Stomach (tissue), 4 donors: ENCODE measurements at regions not wholly inside any gene's neighbourhood (a gene's known extent, or its start where the extent isn't known, plus 50 kb on each side); places are given as distances from the start of the nearest gene placed in this dataset.

Experiments
- CTCF ChIP-seq, 7 experiments: fragments of 450-650 bp in 4 of 7; fragments of 200-600 bp in 3 of 7; sonication (generic) in 3 of 7; IDR thresholded peaks; one replicate each; pipeline ENCODE4 v1.5.1; 2016 to 2019; ENCODE audit warnings: antibody characterized with exemption in 7 of 7, control low read depth in 2 of 7, mild to moderate bottlenecking in 1 of 7
- EP300 ChIP-seq: sonication (generic); formaldehyde crosslinking; IDR thresholded peaks from one replicate; pipeline ENCODE4 v1.6.1; 2017; ENCODE audit warnings: antibody characterized with exemption
- POLR2A ChIP-seq, 4 donors: fragments of 450-650 bp; IDR thresholded peaks; one replicate each; pipeline ENCODE4 v1.6.1; 2016; ENCODE audit warnings: antibody characterized with exemption in 4 of 4, control low read depth in 2 of 4, mild to moderate bottlenecking in 1 of 4, moderate library complexity in 1 of 4
- POLR2AphosphoS5 ChIP-seq, 3 donors: sonication (generic); formaldehyde crosslinking; IDR thresholded peaks; one replicate each; pipeline ENCODE4 v1.6.1; 2016; ENCODE audit warnings: antibody characterized with exemption in 3 of 3

GRCh38 chr2:82527124-82527523 is 1932.0 kb downstream of the SUCLG1 start:
- TF ChIP-seq CTCF (IDR thresholded peaks at IDR 0.05) (no peak), POLR2A (IDR thresholded peaks at IDR 0.05) (no peak), EP300 (no peak), POLR2AphosphoS5 (IDR thresholded peaks at IDR 0.05) (no peak)
